ENCODE measurements at regions not wholly inside any gene's neighbourhood (a gene's known extent, or its start where the extent isn't known, plus 50 kb on each side); places are given as distances from the start of the nearest gene placed in this dataset.
A peak's percentile ranks its signal among the peaks of the same experiment; 100 is the strongest.

DNA sequence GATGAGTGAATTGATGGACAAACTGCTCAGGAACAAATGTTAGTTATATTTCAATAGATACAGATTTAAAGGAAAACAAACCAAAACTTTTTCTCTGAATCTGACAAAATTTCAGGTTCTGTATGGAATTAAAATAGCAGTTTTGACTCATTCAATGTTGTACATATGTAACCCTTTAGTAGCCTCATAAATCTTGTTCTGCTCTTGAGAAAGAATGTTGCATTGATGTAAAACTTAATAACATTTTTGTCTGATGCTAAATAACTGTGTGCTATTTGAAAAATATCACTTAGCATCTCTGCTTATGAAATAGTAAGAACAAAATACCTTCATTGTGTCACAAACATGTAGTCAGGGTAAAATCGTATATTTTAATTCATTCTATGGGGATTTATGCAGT lies 168.9 kb upstream of the NOVA1 start:
- DNase-seq (ENCODE audit: low read depth, low spot score), result no peak

DNA sequence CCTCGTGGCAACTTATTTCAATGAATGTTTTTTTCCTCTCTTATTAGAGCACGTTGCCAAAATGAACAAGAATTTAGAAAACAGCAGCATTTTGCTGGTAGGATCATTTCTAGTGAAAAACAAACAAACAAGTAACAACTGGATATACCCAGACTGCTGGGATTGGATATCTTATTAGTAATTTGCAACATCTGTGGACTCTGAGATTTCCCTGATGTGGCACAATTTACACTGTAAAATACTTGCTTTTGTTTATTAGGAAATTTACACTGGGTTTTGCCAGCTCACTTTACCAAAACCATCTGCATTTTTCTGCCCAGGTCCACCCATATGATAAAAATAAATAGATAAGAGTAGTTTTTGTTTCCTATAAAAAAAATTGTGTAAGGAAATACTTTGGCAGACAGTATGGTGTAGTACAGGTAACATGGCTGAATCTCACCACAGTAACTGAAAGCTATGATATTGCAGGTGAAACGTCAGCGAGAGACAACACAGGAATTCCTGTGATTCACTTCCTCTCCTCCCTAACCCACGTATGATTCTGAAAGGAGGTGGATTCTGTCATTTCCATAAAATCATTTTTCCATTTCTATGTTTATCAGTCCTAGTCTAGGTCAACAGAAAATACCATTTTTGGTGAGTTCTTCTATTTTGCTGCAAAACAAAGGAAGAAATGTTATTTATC lies 176.2 kb upstream of the NOVA1 start:
- DNase-seq (ENCODE audit: low read depth, low spot score), result no peak

DNA sequence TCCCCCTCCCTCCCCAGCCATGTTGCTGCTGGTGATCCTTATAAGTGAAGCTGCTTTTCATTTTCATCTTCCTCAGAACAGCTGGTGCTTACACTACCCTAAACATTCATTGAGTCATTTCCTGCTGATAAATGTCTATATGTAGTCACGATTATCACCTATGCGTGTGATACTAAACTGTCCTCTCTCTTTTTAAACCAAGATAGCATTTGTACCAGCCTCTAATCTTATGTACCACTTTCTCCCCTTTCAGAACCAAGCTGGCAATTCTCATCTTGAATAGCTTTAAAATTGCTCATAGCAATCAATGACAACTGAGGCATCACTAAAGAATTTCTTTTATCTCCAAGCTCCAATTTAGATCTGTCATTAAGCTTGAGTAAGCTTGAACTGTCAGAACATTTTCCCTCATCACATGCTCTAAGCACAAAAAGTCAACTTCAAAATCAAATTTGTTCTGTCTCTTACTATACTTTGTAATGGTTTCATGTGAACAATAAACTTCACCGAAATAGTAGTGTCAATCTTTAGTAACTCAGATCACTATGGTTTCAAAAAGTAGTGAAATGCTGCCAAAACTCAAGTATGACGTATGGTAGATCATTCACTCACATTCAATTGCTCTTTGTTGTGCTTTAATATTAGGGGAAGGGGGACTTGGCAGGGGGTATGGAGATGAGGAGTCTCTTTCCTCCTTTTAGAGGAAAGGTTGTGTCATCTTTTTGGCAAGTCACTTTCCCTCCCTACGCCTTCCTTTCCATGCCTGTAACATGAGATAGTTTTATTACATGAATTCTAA lies 178.1 kb upstream of the NOVA1 start:
- peak; percentile 53 for DNase-seq (ENCODE audit: low read depth, low spot score)

DNA sequence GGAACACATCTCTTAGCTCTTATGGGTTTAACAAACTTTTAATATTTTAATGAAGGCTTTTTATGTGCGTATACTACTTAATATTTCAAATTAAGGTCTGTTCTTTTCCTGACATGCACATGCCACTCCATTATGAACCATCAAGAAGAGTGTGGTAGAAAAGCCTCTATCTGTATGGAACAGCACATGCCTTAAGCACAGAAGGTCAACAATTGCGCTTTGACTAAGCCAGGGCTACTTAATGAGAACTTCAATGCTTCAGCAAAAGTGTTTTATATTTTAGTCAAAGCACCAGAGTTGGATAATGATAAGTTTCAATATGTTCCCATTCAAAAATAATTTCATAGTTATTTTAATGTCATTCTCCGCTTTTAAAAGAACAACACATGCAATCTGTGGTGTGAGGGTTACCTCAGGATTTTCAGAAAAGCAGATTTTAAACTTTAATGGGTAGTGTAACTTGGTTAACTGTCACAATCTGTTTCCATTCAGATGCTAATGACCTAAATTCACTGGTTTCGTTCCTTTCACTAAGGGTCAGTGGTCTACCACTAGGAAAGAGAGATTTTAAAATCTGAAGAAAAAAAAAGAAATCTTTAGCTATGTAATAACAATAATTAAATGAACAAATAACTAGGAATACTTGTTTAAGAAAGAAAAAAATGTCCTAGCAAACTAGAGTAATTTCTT lies 193.4 kb upstream of the NOVA1 start:
- no peak for DNase-seq (ENCODE audit: low read depth, low spot score)

DNA sequence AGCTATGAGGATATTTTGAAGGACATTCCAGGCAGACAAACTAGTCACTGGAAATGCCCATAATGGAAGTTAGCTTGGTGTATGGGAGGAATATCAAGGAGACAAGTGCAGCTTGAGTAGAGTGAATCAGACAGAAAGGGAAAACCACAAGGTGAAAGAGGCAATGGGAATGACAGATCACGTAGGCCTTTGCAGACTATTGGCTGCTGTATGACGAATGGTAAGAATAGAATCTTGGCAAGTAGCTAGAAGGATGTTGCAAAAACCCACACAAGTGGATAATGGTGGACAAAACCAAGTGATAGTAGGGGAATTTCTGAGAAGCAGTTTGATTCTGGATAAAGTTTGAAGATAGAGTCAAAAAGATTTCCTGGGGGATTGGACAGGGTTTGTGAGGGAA lies 196.9 kb upstream of the NOVA1 start:
- DNase-seq (ENCODE audit: low read depth, low spot score), result peak; percentile 22

DNA sequence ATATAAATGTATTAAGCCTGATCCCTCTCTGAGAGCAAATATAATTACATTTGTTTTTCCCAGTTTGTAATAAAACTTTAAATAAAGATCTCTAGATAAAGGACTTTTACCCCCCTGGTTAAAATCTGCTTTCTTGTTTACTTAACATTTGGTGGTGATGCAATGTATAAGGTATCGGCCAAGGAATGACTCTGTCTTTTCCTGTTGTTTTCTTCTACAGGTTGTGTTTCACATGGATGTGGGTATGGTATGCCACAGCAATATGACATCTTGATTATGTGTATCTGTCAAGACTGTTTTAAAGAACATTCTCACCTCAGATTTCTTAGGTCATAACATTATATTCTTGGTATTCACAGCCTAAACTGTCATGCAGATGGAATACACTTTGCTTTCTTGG lies 210.6 kb upstream of the NOVA1 start:
- peak; percentile 14 for DNase-seq (ENCODE audit: low read depth, low spot score)

DNA sequence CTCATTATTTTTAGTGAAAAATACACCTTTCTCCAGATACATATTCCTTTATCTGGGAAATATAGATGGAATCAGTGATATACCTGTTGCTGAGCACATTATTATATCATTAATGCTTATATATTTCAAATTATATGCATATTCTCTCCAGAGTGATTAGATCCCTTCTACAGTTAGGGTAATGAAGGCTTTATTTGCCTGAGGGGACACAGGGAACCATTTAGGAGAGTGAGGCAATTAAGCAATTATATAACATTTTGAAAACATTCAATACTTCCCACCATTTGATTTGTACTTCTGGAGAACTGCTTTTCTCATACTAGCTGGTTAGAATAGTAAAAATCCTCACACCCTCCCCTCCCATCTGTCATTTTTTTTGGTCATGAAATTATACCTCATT lies 212.8 kb upstream of the NOVA1 start:
- no peak for DNase-seq (ENCODE audit: low read depth, low spot score)

DNA sequence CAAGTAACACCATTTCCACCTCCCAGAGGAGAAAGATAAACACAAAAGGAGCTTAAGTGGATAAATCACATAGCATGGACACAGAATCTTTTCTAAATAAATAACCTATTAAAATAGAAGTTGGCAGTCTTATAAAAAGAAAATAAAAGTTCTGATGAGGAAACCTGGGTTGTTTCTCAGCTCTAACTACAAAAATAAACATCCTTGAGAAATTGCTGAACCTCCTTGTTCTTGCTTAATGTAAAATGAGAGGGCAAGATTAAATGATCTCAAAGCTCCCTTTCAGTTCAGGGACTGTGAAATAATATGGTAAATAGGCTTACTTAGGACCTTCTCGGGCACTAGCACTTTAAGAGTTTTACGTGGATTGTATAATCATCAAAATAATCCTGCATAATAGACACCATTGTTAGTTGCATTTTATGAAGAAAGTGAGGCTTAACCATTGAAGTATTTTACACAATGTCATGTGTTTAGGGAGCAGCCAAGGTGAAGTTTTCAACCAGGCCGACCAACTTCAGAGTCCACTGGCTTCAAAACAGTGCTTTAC lies 214.0 kb upstream of the NOVA1 start:
- no peak for DNase-seq (ENCODE audit: low read depth, low spot score)

DNA sequence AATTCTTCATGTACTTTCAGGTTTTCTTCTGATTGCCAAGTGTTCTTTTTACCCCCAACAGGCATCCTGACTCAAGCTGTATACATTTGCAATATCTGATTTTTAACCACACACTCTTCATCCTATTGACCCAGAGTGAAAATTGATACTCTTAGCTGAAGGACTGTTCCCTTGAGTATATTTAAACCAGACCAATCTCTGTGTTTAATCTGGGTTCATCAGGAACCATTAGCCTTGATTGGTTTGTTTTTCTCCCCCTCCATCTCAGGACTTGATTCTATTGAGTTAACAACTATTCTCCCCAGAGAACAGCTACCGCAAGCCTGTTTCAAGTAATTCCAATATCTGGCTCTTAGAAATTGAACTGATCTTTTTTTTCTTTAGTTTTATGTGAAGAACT lies 222.3 kb upstream of the NOVA1 start:
- peak; percentile 20 for DNase-seq (ENCODE audit: low read depth, low spot score)

DNA sequence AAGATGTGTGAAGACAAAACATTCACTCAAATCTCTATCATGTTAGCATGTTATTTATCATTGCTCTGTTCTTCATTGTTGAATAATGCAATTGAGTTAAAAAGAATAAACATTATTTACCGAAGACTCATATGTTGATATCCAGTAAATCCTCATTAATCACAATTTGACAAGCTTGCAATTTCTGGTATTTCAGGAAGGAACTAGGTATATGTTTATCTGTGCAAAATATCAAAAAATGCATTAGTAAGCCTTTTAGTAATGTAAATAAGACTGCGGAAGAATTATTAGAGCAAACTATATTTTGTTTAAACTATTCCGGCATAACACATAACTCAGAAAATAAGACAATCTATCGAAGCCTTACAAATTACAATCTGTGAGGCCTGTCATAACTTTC lies 222.7 kb upstream of the NOVA1 start:
- DNase-seq (ENCODE audit: low read depth, low spot score), result no peak

DNA sequence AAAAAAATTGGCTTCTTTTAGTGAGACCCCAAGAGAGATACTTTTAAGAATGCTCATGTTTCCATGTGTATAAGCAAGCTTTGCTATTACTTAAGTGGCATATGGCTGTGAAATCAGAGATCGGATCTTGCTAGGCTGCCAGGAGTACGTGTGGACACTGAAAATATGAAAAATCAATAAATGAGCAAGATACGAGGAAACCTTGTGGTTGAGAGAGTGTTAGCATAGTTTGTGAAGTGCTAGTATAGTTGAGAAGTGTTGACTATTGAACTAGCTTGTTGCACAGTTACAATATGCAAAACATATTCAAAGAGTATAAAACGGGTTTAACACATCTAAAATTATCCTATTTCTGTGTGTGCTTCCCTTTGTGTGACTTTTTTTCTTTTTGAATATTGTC lies 230.9 kb upstream of the NOVA1 start:
- no peak for DNase-seq (ENCODE audit: low read depth, low spot score)

DNA sequence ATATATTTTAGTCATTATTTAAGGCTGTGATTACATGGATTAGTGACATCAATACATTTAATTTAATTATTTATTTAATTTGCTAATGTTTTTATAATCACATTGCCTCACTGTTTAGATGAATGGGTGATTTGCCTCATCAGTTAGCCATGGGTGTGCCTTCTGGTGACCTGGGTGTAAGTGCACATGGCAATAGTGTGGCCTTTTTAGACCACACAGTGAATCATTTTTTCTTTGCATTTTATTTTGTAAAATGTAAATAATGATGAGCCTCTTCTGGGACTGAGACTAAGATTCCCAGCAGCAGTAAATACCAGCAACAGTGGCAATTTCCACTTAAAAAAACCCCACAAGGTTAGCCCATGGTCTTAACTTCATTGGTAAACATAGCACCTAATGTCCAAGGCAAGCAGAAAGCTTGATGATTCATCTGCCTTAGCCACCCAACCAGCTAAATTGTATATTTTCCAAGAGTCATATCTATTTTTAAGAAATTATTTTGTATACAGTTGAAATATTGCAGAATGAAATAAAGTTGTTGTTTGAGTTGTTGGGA lies 235.9 kb upstream of the NOVA1 start:
- no peak for DNase-seq (ENCODE audit: low read depth, low spot score)

DNA sequence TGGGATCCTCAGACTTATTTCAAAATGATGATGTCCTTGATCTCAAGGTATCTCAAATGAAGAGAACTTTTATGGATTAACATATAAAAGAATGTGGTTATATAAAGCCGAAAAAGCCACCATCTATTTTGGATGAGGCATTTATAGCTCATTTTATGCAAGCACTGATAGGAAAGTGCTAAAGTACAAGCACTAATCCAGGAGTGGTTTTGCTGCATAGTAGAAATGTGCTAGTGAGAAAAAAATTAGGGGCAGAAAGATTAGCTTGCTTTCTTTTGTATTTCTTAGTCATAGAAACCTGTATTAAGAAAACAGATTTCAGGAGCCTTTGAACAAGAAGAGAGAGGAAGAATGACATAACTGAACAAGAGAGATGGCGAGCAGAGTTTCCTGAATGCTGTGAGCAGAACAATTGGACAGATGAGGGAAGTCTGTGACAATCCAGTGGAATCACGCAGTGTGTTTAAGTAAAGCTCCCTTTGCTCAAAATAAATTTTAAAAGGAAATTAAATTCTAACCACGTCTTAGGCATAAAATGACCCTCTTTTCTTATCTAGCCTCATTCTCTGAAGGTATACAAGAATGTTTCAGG lies 238.2 kb upstream of the NOVA1 start:
- DNase-seq (ENCODE audit: low read depth, low spot score), result no peak

DNA sequence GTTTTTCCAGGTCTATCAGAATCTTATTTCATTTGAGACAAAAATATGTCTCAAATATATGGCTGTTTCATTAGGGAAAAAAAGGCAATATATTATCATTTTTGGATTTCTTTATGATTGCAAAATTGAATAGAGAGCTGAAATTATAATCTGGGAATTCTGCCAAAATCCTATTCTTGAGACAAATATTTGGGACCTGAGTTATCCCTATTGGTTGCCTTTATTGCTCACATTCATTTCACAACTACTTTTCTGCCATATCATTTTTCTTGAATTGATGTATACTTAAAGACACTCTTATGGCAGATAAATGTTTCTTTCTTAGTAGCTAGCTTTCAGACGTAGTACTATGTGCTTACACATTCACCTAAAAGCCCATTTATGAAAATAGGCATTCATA lies 241.6 kb upstream of the NOVA1 start:
- no peak for DNase-seq (ENCODE audit: low read depth, low spot score)

DNA sequence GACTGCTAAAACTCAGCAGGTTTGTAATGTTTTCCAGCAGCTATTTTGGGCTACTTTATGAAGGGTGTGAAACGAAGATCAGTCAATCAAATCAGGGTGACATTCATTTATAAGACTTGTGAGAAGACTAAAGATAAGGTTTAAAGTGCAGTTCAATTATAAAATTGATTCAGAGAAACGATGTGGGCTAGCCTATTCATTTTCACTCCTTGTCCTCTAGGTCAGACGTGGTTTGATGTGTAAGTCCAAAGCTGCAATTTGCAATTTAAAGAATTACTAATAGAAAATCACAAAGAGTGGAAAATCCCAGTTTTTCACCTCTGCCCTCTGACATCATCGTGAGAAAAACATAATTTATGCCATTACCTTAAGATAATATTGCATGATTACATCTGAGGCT lies 243.5 kb upstream of the NOVA1 start:
- peak; percentile 11 for DNase-seq (ENCODE audit: low read depth, low spot score)

DNA sequence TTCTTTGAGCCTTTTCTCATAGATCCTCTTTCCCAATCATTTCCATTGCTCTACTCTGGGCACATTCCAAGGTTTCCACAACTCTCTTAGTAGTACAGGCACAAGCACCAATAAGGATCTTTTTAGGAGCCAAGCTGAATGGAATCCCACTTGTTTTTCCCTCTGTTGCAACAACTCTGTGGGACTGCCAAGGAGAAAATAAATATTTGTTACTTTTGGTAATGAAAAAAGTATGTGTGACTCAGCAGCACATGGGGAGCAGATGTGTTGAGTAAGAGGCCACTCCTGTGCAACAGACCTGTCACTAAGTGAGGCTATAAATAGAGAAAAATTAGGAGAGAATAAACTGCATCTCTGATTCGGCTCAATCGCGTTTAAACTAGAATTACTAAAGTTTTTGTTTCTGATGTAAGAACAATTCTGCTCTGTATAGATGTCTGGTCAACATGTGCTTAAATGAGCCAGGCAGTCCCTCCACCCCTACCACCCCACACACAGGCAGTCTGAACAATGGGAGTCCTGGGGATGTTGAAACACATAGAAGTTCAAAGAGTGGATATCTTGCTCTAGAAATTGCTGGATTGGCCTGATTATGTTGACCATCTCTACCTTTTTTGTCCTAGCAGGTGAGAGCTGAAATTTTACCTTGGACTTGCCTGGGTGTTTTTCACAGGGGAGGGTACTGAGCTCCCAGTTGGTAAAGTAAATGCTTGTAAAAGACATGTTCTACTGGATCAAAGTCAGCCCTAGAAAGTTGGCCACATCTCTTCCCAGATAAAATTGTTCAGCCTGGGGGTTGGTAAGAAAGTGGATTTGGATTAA lies 244.3 kb upstream of the NOVA1 start:
- peak; percentile 94 for DNase-seq (ENCODE audit: low read depth, low spot score)

DNA sequence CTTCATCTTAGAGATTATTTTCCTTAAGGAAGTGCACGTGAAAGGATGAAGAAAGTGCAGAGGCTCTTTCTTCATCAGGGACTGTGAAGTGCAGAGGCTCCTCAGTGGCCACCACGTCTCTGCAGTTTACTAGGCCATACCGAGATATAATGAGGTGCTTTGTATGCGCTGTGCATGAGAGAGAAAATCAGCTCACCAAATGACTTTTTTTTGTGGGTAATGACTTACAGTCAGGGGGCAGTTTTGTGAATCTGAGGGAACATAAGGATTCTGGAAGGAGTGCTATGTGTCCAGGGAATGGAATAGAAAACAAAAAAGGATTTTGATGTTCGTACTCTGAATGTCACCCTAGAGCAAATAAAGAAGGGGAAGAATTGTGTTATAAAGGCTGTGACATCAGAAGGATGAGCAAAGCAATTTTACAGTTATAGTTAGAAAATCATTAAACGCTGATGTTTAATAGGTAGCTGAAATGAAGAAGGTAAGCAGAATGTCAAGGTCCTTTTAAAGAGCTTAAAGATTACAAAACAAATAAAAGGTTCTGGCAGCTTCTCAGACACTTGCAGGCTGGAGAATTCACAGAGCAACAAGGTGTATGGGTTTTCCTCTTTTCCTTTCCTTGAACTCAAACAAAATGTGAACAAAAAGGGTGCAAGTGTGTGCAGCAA lies 247.5 kb upstream of the NOVA1 start:
- no peak for DNase-seq (ENCODE audit: low read depth, low spot score)

DNA sequence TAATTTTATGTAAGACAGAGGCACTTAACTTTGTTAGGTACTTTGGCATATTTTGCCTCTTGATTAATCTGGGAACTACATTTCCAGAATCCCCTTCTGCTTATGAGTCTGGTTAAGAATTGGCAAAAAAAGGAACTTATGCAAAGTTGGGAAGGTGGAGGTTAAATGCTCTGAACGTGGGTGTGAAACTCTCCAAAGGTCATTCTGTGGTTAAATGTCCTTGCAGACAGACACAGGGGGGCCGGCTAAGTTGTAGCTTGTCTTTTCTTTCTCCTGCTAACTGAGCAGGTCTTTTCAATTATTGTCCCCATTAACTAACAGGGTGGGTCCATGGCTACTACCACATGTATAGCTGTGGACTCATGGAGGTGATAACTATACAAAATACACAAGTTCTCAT lies 248.6 kb upstream of the NOVA1 start:
- DNase-seq (ENCODE audit: low read depth, low spot score), result no peak

DNA sequence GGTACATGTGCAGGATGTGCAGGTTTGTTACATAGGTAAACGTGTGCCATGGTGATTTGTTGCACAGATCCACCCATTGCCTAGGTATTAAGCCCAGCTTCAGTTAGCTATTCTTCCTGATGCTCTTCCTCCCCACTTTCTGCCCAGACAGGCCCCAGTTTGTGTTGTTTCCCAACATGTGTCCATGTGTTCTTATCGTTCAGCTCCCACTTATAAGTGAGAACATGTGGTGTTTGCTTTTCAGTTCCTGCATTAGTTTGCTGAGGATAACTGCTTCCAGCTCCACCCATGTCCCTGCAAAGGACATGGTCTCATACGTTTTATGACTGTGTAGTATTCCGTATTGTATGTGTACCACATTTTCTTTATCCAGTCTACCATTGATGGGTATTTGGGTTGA lies 251.7 kb upstream of the NOVA1 start:
- no peak for DNase-seq (ENCODE audit: low read depth, low spot score)

DNA sequence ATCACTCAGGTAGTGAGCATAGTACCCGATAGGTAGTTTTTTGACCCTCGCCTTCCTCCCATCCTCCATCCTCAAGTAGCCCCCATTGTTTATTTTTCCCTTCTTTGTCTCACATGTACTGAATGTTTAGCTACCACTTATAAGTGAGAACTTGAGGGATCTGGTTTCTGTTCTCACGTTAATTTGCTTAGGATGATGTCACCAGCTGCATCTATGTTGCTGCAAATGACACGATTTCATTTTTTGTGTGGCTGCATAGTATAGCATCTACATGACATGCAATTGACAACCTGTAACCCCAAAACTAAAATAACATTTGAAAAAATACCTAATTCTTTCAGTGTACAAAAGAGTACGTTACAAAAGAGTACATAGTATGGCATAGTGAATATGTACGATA lies 254.0 kb upstream of the NOVA1 start:
- DNase-seq (ENCODE audit: low read depth, low spot score), result no peak

Data from astrocyte of the hippocampus (primary cell).